HUES64 (cell line): ENCODE measurements at regions not wholly inside any gene's neighbourhood (a gene's known extent, or its start where the extent isn't known, plus 50 kb on each side); places are given as distances from the start of the nearest gene placed in this dataset.

Source experiments
- H3K27ac ChIP-seq: 2 replicates; pipeline ENCODE4 v1.7.0; 2013; ENCODE audit warnings: low read depth, low read length, inconsistent platforms
- H3K27me3 ChIP-seq: 2 replicates; pipeline ENCODE4 v1.6.1; 2013; ENCODE audit warnings: mild to moderate bottlenecking, low read length; ENCODE audit not compliant: insufficient read depth
- H3K36me3 ChIP-seq: 2 replicates; pipeline ENCODE4 v1.6.1; 2013; ENCODE audit warnings: mild to moderate bottlenecking, low read length; ENCODE audit not compliant: insufficient read depth
- H3K4me1 ChIP-seq: 2 replicates; pipeline ENCODE4 v1.6.1; 2013; ENCODE audit warnings: mild to moderate bottlenecking, low read length, moderate library complexity; ENCODE audit not compliant: insufficient read depth
- H3K4me3 ChIP-seq: 2 replicates; pipeline ENCODE4 v1.5.1; 2013; ENCODE audit warnings: mild to moderate bottlenecking, low read length, moderate library complexity
- H3K9ac ChIP-seq: 2 replicates; pipeline ENCODE4 v1.6.1; 2013; ENCODE audit warnings: mild to moderate bottlenecking, low read depth, low read length
- H3K9me3 ChIP-seq: 2 replicates; pipeline ENCODE4 v1.6.1; 2013; ENCODE audit warnings: low read depth, low read length; ENCODE audit not compliant: insufficient read depth
- WGBS: fragments of 150-250, 120-280 bp; methylation state at CpG from one replicate; pipeline ENCODE4 v1.1.7; 2013; ENCODE audit warnings: missing lambda C conversion rate; 5-methylcytosine and 5-hydroxymethylcytosine counted together

- Histone ChIP-seq H3K27ac (no peak overlapping the region), H3K36me3 (no peaks in the 10 kb centered on the region), H3K4me3 (no peak overlapping the region), H3K9me3 (no peaks in the 10 kb centered on the region), H3K9ac (no peak overlapping the region), H3K27me3 (peaks cover 33% of the 10 kb centered on the region), H3K4me1 (peaks cover 4% of the 10 kb centered on the region; the same call in 1 of the 2 replicates)
- 93% methylated on average over 8 of the region's 8 CpGs for WGBS
Observed at GRCh38 chr15:95329362-95329761, 1001.1 kb upstream of the NR2F2 start.

DNA sequence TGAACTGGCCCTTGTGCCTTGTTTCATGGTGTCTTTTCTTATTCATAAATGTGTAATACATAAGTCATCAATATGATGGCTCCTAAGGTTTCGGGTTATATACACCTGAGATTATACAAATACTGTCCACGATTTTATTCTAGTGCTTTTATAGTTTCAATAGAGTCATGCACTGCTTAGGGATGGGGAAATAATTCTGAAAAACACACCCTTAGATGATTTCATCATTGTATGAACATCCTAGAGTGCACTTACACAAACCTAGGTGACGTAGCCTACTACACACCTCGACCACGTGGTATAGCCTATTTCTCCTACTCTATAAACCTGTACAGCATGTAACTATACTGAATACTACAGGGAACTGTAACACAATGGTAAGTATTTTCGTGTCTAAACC, 988.8 kb upstream of the NR2F2 start:
- Histone ChIP-seq H3K27ac (no peak overlapping the region), H3K27me3 (no peaks in the 10 kb centered on the region), H3K4me1 (no peaks in the 10 kb centered on the region), H3K36me3 (no peaks in the 10 kb centered on the region), H3K4me3 (no peak overlapping the region), H3K9me3 (no peaks in the 10 kb centered on the region), H3K9ac (no peak overlapping the region)
- WGBS = 96% methylated on average over 5 of the region's 6 CpGs

GRCh38 chr15:95345867-95346266, 984.6 kb upstream of the NR2F2 start:
- no peak overlapping the region for H3K4me3 ChIP-seq
- H3K27me3 ChIP-seq = no peaks in the 10 kb centered on the region
- H3K4me1 ChIP-seq = no peaks in the 10 kb centered on the region
- no peaks in the 10 kb centered on the region for H3K36me3 ChIP-seq
- WGBS = 84% methylated on average over 4 of the region's 4 CpGs
- no peak overlapping the region for H3K27ac ChIP-seq
- H3K9ac ChIP-seq = no peak overlapping the region
- no peaks in the 10 kb centered on the region for H3K9me3 ChIP-seq

GRCh38 chr15:95346721-95347475, 983.6 kb upstream of the NR2F2 start:
- Histone ChIP-seq H3K27ac (no peak overlapping the region), H3K9me3 (no peaks in the 10 kb centered on the region), H3K4me3 (no peak overlapping the region), H3K4me1 (no peaks in the 10 kb centered on the region), H3K36me3 (no peaks in the 10 kb centered on the region), H3K9ac (no peak overlapping the region), H3K27me3 (no peaks in the 10 kb centered on the region)
- WGBS = 96% methylated on average over 5 of the region's 5 CpGs

DNA sequence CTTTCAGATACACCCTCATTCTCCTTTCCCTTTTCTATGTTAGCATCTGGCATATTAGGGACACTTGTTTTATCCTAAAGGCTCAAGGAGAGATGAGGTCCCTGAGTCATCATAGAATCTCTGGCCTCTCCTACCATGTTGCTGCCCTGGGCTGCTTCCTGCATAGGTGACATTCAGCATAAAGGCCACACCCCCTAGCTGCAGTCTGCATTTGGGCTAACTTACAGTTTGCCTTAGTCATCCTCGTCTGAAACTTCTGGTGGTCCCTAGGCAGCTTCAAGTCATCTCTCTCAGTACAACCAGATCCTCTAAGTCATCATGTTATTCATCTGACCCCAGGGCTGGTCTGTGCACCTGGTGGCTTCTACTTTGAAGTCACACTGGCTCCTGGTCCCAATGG, 982.7 kb upstream of the NR2F2 start:
- no peak overlapping the region for H3K4me3 ChIP-seq
- no peaks in the 10 kb centered on the region for H3K9me3 ChIP-seq
- WGBS = 84% methylated on average over 1 of the region's 1 CpG
- no peaks in the 10 kb centered on the region for H3K36me3 ChIP-seq
- H3K4me1 ChIP-seq = no peaks in the 10 kb centered on the region
- no peak overlapping the region for H3K27ac ChIP-seq
- H3K9ac ChIP-seq = no peak overlapping the region
- H3K27me3 ChIP-seq = no peaks in the 10 kb centered on the region

- Histone ChIP-seq H3K4me1 (no peaks in the 10 kb centered on the region), H3K27ac (no peak overlapping the region), H3K9ac (no peak overlapping the region), H3K36me3 (no peaks in the 10 kb centered on the region), H3K4me3 (no peak overlapping the region), H3K27me3 (no peaks in the 10 kb centered on the region), H3K9me3 (no peaks in the 10 kb centered on the region)
- 96% methylated on average over 3 of the region's 3 CpGs for WGBS
Observed at GRCh38 chr15:95350908-95351307, 979.6 kb upstream of the NR2F2 start.

- Histone ChIP-seq H3K4me1 (no peaks in the 10 kb centered on the region), H3K4me3 (no peak overlapping the region), H3K27ac (no peak overlapping the region), H3K9me3 (no peaks in the 10 kb centered on the region), H3K36me3 (no peaks in the 10 kb centered on the region), H3K27me3 (no peaks in the 10 kb centered on the region), H3K9ac (no peak overlapping the region)
- WGBS = 97% methylated on average over 5 of the region's 9 CpGs
Observed at GRCh38 chr15:95352631-95353187, 977.8 kb upstream of the NR2F2 start.

DNA sequence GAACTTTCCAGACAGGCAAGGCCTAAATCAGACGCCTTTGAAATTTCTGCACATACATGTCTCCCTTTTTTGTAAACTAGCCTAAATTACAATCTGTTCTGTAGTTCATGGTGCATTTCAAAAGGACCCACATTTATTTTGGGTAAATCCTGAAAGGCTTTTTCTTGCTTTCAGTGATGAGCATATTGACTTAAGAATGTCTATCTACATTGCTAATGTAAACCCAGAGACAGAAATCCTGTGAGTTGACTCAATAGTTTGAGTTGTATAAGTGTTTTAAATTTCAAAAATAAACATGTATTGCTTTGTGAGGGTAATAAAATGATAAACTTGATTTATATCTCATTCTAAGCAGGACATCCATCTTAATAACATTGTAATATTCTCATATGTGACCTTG, 977.0 kb upstream of the NR2F2 start:
- no peak overlapping the region for H3K27ac ChIP-seq
- H3K36me3 ChIP-seq = no peaks in the 10 kb centered on the region
- H3K9me3 ChIP-seq = no peaks in the 10 kb centered on the region
- whole genome bisulfite sequencing = 87% methylated on average over 1 of the region's 1 CpG
- no peaks in the 10 kb centered on the region for H3K27me3 ChIP-seq
- no peak overlapping the region for H3K4me3 ChIP-seq
- H3K9ac ChIP-seq = no peak overlapping the region
- no peaks in the 10 kb centered on the region for H3K4me1 ChIP-seq

DNA sequence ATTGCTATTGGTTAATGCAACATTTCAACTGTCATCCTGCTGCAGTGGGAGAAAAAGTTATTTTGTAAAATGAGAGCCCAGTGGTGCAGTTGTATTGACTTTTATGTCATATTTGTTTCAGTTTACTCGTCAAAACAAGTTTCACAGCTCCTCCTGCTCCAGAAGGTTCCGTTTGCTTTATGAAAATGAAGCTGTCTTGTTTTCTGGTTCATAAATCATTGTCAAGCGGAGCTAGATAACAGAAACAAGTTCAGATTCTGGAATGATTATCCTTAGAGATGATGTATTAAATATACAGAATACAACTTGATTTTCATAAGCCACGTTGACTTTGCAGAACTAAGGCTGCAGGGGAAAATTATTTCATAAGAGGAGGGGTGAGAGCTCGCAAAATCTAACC, 970.5 kb upstream of the NR2F2 start:
- H3K9me3 ChIP-seq = peaks cover 4% of the 10 kb centered on the region
- H3K36me3 ChIP-seq = no peaks in the 10 kb centered on the region
- no peaks in the 10 kb centered on the region for H3K27me3 ChIP-seq
- 92% methylated on average over 5 of the region's 5 CpGs for WGBS
- H3K4me1 ChIP-seq = no peaks in the 10 kb centered on the region
- no peak overlapping the region for H3K4me3 ChIP-seq
- H3K9ac ChIP-seq = no peak overlapping the region
- no peak overlapping the region for H3K27ac ChIP-seq

GRCh38 chr15:95362306-95362705, 968.2 kb upstream of the NR2F2 start:
- H3K9me3 ChIP-seq = peaks cover 4% of the 10 kb centered on the region
- no peaks in the 10 kb centered on the region for H3K27me3 ChIP-seq
- H3K9ac ChIP-seq = no peak overlapping the region
- no peaks in the 10 kb centered on the region for H3K36me3 ChIP-seq
- H3K27ac ChIP-seq = no peak overlapping the region
- 77% methylated on average over 3 of the region's 3 CpGs for WGBS
- H3K4me3 ChIP-seq = no peak overlapping the region
- H3K4me1 ChIP-seq = 0 out of 2 replicates have a peak, but pooled peaks cover 5% of the 10 kb centered on the region

DNA sequence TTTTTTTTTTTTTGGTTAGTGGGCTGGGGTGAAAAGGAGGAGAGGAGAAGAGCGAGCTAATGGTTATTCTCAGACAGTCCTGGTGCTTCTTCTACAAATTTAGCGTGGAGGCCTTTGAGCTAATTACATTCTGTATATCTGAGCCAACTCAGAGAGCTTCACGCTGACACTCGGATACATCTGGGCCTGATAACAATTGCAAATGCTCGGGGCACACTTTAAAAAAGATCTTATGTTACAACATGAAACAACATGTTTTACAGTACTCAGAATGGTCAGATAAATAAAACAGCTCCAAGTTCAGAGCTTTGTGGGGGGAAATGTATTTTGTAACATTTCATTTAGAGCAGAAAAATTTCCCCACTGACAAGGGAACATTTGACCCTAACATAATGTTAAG, 966.9 kb upstream of the NR2F2 start:
- Histone ChIP-seq H3K9me3 (peaks cover 4% of the 10 kb centered on the region), H3K4me3 (no peak overlapping the region), H3K27ac (no peak overlapping the region), H3K36me3 (no peaks in the 10 kb centered on the region), H3K27me3 (no peaks in the 10 kb centered on the region), H3K4me1 (0 out of 2 replicates have a peak, but pooled peaks cover 5% of the 10 kb centered on the region), H3K9ac (no peak overlapping the region)
- WGBS = 73% methylated on average over 5 of the region's 5 CpGs
